ENCODE measurements at regions not wholly inside any gene's neighbourhood (a gene's known extent, or its start where the extent isn't known, plus 50 kb on each side); places are given as distances from the start of the nearest gene placed in this dataset.

- no peaks in the 10 kb centered on the region for H3K4me1 Mint-ChIP-seq
- no peak overlapping the region for H2BK12ac ChIP-seq (ENCODE audit: insufficient read length, low read depth, low read length)
- H4K5ac ChIP-seq (ENCODE audit: insufficient read length, low read depth, low read length), result no peak overlapping the region
- peaks cover 12 to 16% of the 10 kb centered on the region in 2 experiments for H3K9me3 Mint-ChIP-seq
- no CpG with 5 or more reads among the region's 1 CpG for WGBS (ENCODE audit: extremely low coverage, insufficient read length, low lambda C conversion rate)
- H4K91ac ChIP-seq (ENCODE audit: insufficient read length, low read depth, low read length), result no peak overlapping the region
- H2AK5ac ChIP-seq (ENCODE audit: insufficient read length, low read length), result no peak overlapping the region
- no peak overlapping the region for H3K4ac ChIP-seq (ENCODE audit: low read depth, low read length)
- TF ChIP-seq, protein P1, sequence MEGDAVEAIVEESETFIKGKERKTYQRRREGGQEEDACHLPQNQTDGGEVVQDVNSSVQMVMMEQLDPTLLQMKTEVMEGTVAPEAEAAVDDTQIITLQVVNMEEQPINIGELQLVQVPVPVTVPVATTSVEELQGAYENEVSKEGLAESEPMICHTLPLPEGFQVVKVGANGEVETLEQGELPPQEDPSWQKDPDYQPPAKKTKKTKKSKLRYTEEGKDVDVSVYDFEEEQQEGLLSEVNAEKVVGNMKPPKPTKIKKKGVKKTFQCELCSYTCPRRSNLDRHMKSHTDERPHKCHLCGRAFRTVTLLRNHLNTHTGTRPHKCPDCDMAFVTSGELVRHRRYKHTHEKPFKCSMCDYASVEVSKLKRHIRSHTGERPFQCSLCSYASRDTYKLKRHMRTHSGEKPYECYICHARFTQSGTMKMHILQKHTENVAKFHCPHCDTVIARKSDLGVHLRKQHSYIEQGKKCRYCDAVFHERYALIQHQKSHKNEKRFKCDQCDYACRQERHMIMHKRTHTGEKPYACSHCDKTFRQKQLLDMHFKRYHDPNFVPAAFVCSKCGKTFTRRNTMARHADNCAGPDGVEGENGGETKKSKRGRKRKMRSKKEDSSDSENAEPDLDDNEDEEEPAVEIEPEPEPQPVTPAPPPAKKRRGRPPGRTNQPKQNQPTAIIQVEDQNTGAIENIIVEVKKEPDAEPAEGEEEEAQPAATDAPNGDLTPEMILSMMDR (conservative IDR thresholded peaks at IDR 0.05), result no peak
- no peak overlapping the region for H3K9ac ChIP-seq (ENCODE audit: extremely low read depth, insufficient read length, low read length)
- no peak overlapping the region for H3K27ac ChIP-seq (ENCODE audit: insufficient read length, low read depth, low read length)
- H2BK15ac ChIP-seq (ENCODE audit: low read depth, low read length), result no peak overlapping the region
- H3K27ac Mint-ChIP-seq, result no peak overlapping the region
- H3K79me1 ChIP-seq (ENCODE audit: insufficient read depth, low read depth, low read length, poor library complexity, severe bottlenecking), result no peaks in the 10 kb centered on the region
- no peak overlapping the region for H3K4me3 Mint-ChIP-seq
- H3K14ac ChIP-seq (ENCODE audit: insufficient read depth, low read length), result no peak overlapping the region
- no peaks in the 10 kb centered on the region for H3K4me1 ChIP-seq (ENCODE audit: insufficient read depth, low read length)
- no peak overlapping the region for H2AFZ ChIP-seq (ENCODE audit: low read length)
- no peak for DNase-seq
- no peak overlapping the region for H3K4me2 ChIP-seq (ENCODE audit: insufficient read depth, insufficient read length, low read length)
- no peaks in the 10 kb centered on the region for H3K79me2 ChIP-seq (ENCODE audit: insufficient read depth, low read length)
- H3T11ph ChIP-seq (ENCODE audit: low read length), result no peak overlapping the region
- no peak overlapping the region for H2BK20ac ChIP-seq (ENCODE audit: low read depth, low read length, poor library complexity, severe bottlenecking)
- H3K23ac ChIP-seq (ENCODE audit: insufficient read length, low read depth, low read length), result no peak overlapping the region
- peaks cover under 1% of the 10 kb centered on the region for H3K27me3 Mint-ChIP-seq (ENCODE audit: low read depth)
- H2BK5ac ChIP-seq (ENCODE audit: insufficient read length, low read length), result no peak overlapping the region
- H3K23me2 ChIP-seq (ENCODE audit: insufficient read length, low read depth, low read length, poor library complexity, severe bottlenecking), result no peaks in the 10 kb centered on the region
- H4K20me1 ChIP-seq (ENCODE audit: control insufficient read depth, insufficient read depth, insufficient read length), result no peaks in the 10 kb centered on the region
- H3K56ac ChIP-seq (ENCODE audit: insufficient read length, low read depth, low read length), result no peak overlapping the region
- H2BK120ac ChIP-seq (ENCODE audit: low read depth, low read length, poor library complexity, severe bottlenecking), result no peak overlapping the region
- H3K18ac ChIP-seq (ENCODE audit: insufficient read length, low read depth, low read length), result no peak overlapping the region
- no peaks in the 10 kb centered on the region for H3K9me3 ChIP-seq (ENCODE audit: control insufficient read depth, low read depth, low read length)
- H3K27me3 ChIP-seq (ENCODE audit: insufficient read depth, low read length), result no peaks in the 10 kb centered on the region
- H4K8ac ChIP-seq (replicated peaks; ENCODE audit: insufficient read length, low read depth, low read length), result no peak overlapping the region
- H3K36me3 Mint-ChIP-seq (ENCODE audit: insufficient read depth in 1 of 3, low read depth in 3 of 3), result peaks cover 0 to 5% (median 4%) of the 10 kb centered on the region in 3 experiments; a peak in 4 of 7 replicates
Observed at GRCh38 chr6:120058410-120058809, 708.8 kb upstream of the MAN1A1 start.

Measured in H9 (cell line).